Mucosa of descending colon (tissue), 3 donors: ENCODE measurements at regions not wholly inside any gene's neighbourhood (a gene's known extent, or its start where the extent isn't known, plus 50 kb on each side); places are given as distances from the start of the nearest gene placed in this dataset.

Source experiments
- ATAC-seq: fragments of 200-7000 bp; cut with Tn5 transposase; one replicate; pipeline ENCODE4 v1.9.1; 2020; ENCODE audit warnings: mild to moderate bottlenecking, moderate library complexity
- DNase-seq, 3 donors: peaks; one replicate each; pipeline ENCODE4 v3.0.0-alpha.2; 2020
- H3K36me3 ChIP-seq: fragments of 200-600 bp; one replicate; pipeline ENCODE4 v1.8.0; 2021; ENCODE audit warnings: low read depth, mild to moderate bottlenecking
- H3K4me1 ChIP-seq: fragments of 200-600 bp; one replicate; pipeline ENCODE4 v1.8.0; 2021; ENCODE audit warnings: low read depth, mild to moderate bottlenecking
- H3K4me3 ChIP-seq: fragments of 200-600 bp; one replicate; pipeline ENCODE4 v1.8.0; 2021; ENCODE audit warnings: mild to moderate bottlenecking
- H3K9me3 ChIP-seq: fragments of 200-600 bp; one replicate; pipeline ENCODE4 v1.8.0; 2021; ENCODE audit warnings: mild to moderate bottlenecking
- CTCF ChIP-seq: fragments of 200-600 bp; IDR thresholded peaks from one replicate; pipeline ENCODE4 v1.8.0; 2022; ENCODE audit warnings: antibody characterized with exemption, mild to moderate bottlenecking
- intact Hi-C, 2 donors: fragments of 100-400 bp; cut with DNase I in 1 of 2; cut with micrococcal nuclease in 1 of 2; formaldehyde crosslinking; loops; one replicate each; pipeline versions ENCODE4 v1.11.0 to v1.11.1; 2022; cut with DNase I, micrococcal nuclease
- donor health status: DM: no; HTN: no; CAD: no; lungs with moderate emphysema.
- donor health status: DM: no; HTN: no; CAD: no.
- donor health status: DM: no; HTN: yes; CAD: no.

GRCh38 chr2:217489145-217489960 lies 513.4 kb downstream of the TNS1 start:
- no peak for ATAC-seq
- no peak for TF ChIP-seq CTCF
- DNase-seq = no peak
- intact Hi-C loops = no loop called here
- Histone ChIP-seq H3K9me3 (no peaks in the 10 kb centered on the region), H3K4me3 (no peak overlapping the region), H3K4me1 (no peaks in the 10 kb centered on the region), H3K36me3 (no peaks in the 10 kb centered on the region)

- no peak for DNase-seq
- no peaks in the 10 kb centered on the region for H3K36me3 ChIP-seq
- ATAC-seq = no peak
- intact Hi-C loops = no loop called here
- H3K4me3 ChIP-seq = no peak overlapping the region
- no peaks in the 10 kb centered on the region for H3K4me1 ChIP-seq
- H3K9me3 ChIP-seq = no peaks in the 10 kb centered on the region
- no peak for TF ChIP-seq CTCF
Observed at GRCh38 chr2:217484046-217484445, 518.7 kb downstream of the TNS1 start.

- no peak for TF ChIP-seq CTCF
- intact Hi-C loops = no loop called here
- no peaks in the 10 kb centered on the region for H3K9me3 ChIP-seq
Observed at GRCh38 chr2:217482056-217482710, 520.6 kb downstream of the TNS1 start.

GRCh38 chr2:217481577-217481976 lies 521.2 kb downstream of the TNS1 start:
- no peaks in the 10 kb centered on the region for H3K9me3 ChIP-seq
- H3K4me3 ChIP-seq = no peak overlapping the region
- H3K4me1 ChIP-seq = no peaks in the 10 kb centered on the region
- DNase-seq = no peak
- ATAC-seq = no peak
- TF ChIP-seq CTCF = no peak
- H3K36me3 ChIP-seq = no peaks in the 10 kb centered on the region
- intact Hi-C loops = no loop called here

More at GRCh38 chr2:217482056-217482710, 520.6 kb downstream of the TNS1 start:
- DNase-seq = no peak
- no peak for ATAC-seq
- Histone ChIP-seq H3K4me1 (no peaks in the 10 kb centered on the region), H3K4me3 (no peak overlapping the region), H3K36me3 (no peaks in the 10 kb centered on the region)

GRCh38 chr2:217479566-217479965 lies 523.2 kb downstream of the TNS1 start:
- Histone ChIP-seq H3K4me3 (no peak overlapping the region), H3K36me3 (no peaks in the 10 kb centered on the region), H3K9me3 (no peaks in the 10 kb centered on the region), H3K4me1 (no peaks in the 10 kb centered on the region)
- DNase-seq = no peak
- ATAC-seq = no peak
- intact Hi-C loops = no loop called here
- TF ChIP-seq CTCF = no peak
